ENCODE measurements at regions not wholly inside any gene's neighbourhood (a gene's known extent, or its start where the extent isn't known, plus 50 kb on each side); places are given as distances from the start of the nearest gene placed in this dataset.

GRCh38 chr6:146898069-146898887 is 299.5 kb downstream of the ADGB start:
- TF ChIP-seq CTCF (IDR thresholded peaks at IDR 0.05) (no peak), SIN3A (IDR thresholded peaks at IDR 0.05; ENCODE audit: borderline replicate concordance, insufficient read depth, low read depth, low read length) (no peak), TCF7L2 (IDR thresholded peaks at IDR 0.05; ENCODE audit: low read depth, low read length) (no peak)
